Epidermal melanocyte (primary cell): ENCODE measurements at regions not wholly inside any gene's neighbourhood (a gene's known extent, or its start where the extent isn't known, plus 50 kb on each side); places are given as distances from the start of the nearest gene placed in this dataset.
A peak's percentile ranks its signal among the peaks of the same experiment; 100 is the strongest.
"Not testable (repeated sequence)": the region's sequence is repeated elsewhere in the genome, so short reads cannot be mapped to it uniquely, and the experiment has no call there.

Source experiments
- DNase-seq: peaks from one replicate; pipeline ENCODE4 v3.0.0; 2011; ENCODE audit warnings: low spot score; ENCODE audit not compliant: insufficient read length

DNA sequence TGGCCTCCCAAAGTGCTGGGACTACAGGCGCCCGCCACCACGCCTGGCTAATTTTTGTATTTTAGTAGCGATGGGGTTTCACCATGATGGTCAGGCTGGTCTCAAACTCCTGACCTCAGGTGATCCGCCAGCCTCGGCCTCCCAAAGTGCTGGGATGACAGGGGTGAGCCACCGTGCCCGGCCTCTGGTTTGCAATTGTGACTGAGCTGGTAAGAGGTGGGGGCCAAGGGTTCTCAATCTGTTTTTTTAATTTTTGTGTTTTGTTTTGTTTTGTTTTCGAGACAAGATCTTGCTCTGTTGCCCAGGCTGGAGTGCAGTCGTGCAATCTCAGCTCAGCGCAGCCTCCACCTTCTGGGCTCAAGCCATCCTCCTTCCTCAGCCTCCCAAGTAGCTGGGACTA, 196.2 kb downstream of the CRLF2 start:
- DNase-seq: not testable (repeated sequence)

DNA sequence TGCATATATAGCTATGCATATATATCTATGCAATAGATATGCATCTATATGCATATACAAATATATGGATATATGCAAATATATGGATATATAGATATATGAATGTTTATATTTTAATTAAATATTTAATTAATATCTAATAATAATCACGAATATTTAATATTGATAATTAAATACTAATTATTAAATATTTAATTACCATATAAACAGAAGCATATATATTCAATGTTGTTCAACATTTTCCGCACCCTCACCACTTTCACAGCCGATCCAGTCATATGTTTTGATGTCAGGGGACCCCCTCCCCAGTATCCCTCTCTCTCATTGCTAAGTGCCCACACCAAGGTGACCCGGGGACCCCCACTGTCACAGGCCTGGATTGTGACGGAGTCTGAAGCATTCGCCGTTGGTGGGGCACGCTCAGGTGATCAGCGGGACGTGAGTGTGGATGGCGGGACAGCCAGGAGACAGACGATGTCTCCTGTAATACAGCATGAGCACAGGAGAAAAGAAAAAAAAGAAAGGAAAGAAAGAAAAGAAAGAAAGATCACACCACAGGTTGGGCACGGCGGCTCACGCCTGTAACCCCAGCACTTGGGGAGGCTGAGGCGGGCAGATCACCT, 199.7 kb downstream of the CRLF2 start:
- DNase-seq: no peak

DNA sequence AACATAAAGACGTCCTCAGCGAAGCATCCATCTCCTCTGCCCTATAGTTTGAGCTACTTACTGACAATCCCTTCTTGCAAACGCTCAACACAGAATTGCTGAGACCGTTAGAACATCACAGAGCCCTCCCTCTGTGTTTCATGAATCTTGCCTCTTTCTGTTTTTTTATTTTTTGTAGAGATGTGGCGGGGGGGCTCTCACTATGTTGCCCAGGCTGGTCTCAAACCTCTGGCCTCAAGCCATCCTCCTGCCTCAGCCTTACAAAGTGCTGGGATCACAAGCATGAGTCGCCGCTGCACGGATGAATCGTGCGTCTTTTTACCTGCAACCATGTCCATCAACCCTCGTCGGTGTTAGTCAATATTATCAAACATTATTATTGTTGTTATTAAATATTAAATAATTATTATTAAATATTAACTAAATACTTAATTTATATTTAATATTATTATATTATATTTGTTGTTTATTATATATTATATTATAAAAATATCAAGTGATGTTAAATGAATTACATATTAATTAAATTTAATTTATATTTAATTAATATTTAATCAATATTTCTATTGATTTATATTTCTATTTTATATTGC, 200.7 kb downstream of the CRLF2 start:
- DNase-seq: no peak

DNA sequence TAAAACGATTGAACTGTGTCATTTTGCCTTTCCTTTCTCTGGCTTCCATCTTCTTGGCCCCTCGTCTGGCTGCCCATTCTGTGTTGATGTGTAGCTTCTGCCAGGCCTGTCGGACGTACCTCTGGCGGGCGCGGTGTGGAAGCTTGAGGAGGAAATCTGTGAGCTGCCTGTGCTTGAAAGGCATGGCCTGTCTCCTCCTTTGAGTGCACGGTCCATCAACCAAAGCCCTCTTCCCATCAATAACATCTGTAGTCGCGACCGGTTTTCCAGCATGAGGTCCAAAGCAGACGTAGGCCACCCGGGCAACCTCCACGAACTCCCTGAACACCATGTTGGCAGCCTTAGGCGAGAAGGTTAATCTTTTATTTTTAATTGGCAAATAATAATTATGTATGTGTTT, 202.7 kb downstream of the CRLF2 start:
- no peak for DNase-seq

DNA sequence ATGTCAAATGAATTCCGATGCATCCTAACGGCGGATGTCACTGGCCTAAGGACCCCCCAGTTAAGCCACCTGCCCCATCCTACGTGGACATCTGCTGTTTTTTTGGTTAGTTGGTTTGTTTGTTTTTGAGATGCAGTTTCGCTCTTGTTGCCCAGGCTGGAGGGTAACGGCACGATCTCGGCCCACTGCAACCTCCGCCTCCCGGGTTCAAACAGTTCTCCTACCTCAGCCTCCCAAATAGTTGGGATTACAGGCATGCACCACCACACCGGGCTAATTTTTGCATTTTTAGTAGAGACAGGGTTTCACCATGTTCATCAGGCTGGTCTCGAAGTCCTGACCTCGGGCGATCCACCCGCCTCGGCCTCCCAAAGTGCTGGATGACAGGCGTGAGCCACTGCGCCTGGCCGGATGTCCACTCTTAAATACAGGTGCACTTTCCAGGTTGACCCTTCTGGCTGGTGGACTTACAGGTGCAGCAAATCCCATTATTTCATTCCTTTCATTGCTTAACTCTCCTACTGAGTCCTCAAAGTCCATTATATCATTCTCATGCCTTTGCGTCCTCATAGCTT, 206.2 kb downstream of the CRLF2 start:
- no peak for DNase-seq

DNA sequence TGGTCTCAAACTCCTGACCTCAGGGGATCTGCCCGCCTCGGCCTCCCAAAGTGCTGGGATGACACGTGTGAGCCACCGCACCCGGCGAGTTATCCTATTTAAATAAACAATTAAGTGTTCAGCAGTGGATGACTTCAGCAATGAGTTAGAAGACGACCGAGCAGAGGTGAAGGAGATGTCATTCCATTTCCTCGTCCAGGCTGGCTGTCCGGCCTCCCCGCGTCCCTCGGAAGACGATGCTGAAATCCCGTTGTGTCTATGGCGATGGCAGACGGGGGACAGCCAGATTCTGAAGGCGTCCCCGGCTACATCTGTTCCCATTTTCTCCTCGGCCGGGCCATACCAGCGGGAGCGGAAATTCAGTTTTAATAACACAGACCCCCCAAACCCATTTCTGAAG, 209.8 kb downstream of the CRLF2 start:
- DNase-seq: no peak

DNA sequence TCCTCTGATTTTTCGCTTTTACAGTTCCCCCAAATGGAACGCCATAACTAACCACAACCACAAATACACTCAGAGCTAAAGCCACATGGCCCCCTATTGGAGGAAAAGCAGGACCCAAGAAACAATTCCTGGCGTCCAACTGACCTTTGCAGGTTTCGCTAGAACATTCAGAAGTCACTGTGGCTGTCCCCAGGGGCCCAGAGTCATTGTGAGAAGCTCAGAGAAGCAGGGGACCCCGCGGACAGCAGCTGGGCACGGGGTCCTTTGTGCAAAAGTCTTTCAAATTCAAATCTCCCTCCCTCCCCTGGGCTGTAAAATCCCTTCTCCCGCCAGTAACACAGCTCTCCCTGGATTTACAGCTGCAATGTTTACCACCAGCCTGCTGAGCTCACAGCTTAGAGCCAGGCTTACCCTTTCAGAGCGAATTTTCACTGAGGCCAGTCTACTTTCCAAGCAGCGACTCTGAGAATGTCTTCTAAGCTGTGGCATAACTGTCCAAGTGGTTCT, 214.8 kb downstream of the CRLF2 start:
- DNase-seq: no peak

DNA sequence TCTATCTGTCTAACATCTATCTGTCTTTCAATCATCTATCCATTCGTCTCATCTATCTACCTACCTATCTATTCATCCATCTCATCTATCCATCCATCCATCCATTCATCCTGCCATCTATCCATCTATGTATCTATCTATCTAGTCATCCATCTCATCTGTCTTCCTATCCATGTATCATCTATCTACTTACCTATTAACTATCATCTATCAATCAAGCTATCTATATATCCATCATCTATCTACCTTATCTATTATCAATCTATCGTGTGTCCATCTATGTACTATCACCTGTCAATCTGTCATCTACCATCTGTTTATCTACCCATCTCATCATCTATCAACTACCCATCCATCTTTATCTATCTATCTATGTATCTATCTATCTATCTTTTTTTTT, 217.7 kb downstream of the CRLF2 start:
- no peak for DNase-seq

DNA sequence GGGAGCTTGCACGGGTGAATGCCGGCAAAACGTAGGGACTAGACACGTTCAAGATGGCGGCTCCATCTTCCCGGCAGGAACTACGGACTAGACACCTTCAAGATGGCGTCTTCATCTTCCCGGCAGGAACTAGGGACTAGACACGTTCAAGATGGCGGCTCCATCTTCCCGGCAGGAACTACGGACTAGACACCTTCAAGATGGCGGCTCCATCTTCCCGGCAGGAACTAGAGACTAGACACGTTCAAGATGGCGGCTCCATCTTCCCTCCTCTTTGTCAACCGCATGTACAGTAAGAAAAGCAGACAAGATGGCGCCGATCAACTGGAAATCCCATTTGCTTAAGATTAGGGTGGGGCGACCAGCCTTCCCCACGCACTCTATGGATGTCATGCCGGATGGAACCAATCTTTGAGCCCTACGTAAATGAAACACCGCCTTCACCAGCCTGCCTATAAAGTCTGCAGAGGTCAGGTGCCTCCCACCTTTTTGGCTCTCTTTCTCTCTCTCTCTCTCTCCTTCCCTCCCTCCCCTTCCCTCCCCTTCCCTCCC, 222.4 kb downstream of the CRLF2 start:
- peak; percentile 27 for DNase-seq

DNA sequence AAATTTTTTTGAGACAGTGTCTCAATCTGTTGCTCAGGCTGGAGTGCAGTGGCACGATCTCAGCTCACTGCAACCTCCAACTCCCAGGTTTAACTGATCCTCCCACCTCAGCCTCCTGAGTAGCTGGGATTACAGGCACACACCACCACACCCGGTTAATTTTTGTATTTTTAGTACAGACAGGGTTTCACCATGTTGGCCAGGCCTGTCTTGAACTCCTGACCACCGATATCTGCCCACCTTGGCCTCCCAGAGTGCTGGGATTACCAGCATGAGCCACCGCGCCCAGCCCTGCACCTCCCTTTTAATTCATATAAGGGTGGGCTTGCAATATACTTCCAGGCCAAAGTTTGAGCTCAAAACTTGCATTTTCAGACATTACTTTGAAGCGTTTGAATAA, 223.9 kb downstream of the CRLF2 start:
- DNase-seq: not testable (repeated sequence)

DNA sequence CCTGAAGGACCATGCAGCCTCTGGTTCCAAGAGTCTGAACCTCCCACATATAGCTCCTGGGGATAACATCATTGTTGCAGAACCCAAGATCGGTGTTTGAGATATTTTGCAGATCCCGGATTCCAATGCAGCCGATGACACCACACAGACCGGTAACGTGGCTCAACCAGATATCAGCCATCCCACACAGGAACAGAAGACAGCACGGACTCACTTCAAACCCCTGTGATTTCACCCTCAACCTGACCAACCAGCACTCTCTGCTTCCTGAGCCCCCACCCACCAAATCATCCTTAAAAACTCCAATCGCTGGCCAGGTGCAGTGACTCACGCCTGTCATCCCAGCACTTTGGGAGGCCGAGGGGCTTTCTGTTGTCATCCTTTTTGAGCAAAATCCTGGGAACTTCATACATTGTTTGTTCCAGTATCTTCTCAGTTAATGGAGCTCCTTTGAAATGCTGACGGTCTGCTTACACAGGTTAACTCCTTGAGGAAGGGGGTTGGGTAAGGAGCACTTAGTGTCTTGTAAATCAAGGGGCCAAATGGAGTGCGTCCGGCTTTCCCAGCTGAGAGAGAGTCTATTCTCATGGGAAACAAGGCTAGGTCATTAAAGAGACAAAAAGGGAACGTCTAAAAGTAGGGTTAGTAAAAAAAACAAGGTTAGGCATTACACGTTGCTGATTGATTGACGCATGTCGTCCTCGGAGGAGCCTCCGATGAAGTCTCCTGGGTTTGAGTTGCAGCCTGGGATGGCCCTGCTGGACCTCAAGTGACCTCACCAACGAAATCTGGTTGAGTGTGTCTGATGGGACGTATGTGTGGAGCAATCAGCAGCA, 230.4 kb downstream of the CRLF2 start:
- DNase-seq: no peak

DNA sequence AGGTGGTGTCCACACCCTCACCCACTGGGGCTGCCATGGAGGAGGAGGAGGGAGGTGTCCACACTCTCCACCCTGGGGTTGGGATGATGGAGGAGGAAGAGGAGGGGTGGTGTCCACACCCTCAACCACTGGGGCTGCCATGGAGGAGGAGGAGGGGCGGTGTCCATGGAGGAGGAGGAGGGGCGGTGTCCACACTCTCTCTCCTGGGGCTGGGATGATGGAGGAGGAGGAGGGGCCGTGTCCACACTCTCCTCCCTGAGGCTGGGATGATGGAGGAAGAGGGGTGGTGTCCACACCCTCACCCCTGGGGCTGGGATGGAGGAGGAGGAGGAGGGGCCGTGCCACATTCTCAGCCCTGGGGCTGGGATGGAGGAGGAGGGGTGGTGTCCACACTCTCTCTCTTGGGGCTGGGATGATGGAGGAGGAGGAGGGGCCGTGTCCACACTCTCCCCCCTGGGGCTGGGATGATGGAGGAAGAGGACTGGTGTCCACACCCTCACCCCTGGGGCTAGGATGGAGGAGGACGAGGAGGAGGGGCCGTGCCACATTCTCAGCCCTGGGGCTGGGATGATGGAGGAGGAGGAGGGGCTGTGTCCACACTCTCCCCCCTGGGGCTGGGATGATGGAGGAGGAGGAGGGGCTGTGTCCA, 231.7 kb downstream of the CRLF2 start:
- no peak for DNase-seq

DNA sequence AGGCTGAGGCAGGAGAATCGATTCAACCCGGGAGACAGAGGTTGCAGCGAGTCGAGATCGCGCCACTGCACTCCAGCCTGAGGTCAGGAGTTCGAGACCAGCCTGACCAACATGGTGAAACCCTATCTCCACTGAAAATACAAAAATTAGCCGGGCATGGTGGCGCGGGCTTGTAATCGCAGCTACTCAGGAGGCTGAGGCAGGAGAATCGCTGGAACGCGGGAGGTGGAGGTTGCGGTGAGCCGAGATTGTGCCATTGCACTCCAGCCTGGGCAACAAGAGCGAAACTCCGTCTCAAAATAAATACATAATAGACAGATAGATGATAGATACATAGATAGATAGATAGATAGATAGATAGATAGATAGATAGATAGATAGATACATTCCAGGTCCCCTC, 233.3 kb downstream of the CRLF2 start:
- not testable (repeated sequence) for DNase-seq

DNA sequence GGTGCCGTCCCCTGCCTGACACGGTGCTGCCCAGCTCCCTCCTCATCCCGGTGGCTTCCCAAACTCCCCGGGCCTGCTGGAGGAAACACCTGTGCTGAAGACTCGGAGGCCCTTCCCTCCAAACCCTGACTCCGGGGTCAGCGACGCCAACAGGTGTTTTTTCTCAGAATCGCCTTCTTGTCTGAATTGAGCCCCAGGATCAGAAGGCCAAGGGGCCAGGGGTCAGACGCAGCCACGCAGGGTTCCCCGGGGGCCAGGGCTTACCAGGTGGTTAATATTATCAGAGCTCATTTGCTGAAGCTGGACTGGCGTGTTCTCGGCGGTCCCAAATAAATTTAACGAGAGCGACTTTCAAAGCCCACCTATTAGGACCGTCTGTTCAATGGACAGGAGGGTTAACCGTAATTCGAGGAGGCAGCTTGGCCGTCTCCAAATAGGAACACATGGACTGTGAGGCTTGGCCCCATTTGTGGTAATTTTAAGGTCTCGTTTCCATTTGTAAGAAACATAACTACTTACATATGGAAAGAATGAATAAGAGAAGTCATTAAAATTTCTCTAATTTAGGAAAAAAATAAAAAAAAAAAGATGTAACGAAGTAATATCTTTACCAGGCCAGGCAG, 239.3 kb downstream of the CRLF2 start:
- DNase-seq: no peak

DNA sequence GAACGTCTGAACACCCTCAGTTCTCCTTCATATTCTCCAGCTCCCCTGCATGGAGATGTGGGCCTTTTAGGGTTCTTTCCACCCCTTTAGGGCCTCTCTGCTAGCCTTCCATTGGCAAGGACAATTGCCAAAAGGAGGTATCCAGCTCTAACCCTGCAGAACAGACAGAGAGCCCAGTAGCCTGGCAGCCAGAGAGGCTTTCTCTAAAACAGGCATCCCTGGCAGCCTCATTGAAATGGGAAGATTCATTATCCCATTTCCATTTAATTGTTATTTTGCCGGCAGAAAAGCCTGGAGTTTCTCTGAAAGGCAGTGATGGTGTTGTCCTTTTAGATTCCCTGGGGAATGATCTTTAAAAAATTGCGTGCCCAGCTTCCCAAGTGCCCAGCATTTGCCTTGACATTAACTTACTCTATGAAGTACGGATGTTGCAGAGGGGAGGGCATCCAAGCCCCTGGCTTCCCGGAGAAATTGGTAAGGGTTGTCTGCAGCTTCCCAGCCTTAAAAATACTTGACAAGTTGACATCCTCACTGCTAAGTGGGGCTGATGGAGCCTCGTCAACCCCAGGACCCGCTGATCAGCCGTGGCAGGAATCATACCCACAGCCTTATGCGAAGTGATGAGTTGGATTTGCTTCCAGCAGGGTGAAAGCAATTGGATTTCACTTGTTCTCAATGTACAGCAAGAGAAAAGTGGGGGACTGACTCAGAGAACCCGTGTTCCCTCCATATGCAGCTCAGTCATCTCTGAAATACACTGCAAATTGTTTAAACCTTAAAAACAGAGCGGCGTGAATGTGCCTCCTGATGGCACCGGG, 244.1 kb downstream of the CRLF2 start:
- no peak for DNase-seq

DNA sequence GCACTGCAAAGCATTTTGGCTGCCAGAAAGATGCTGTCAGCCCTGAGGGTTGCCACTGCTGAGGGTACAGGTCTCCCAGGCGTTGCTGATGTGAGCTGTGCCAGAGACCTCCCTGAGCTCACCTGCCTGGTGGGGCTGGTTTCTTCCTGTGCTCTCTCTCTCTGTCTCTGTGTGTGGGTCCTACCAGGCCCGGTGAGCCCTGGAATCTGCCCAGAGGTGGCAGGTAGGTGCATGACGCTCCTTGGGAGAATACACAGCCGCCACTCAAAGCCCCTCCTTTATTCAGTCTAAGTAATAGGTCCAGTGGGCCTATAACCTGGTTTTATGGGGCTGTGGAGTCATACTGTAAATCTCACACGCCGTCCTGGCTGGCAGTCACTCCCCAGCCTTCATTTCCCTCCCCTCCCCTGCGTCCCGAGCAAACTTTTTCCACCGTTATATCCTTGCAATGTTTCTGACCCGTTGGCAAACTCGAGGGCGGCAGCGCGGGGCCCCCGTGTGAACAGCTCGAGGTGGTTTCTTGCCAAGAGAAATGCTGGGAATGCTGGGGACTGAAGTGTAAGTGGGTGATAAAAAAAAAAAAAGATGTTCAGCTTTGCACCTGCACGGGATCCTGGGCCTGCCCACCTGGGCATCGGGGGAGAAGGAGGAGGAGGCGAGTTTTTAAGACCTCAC, 245.9 kb downstream of the CRLF2 start:
- DNase-seq: no peak

DNA sequence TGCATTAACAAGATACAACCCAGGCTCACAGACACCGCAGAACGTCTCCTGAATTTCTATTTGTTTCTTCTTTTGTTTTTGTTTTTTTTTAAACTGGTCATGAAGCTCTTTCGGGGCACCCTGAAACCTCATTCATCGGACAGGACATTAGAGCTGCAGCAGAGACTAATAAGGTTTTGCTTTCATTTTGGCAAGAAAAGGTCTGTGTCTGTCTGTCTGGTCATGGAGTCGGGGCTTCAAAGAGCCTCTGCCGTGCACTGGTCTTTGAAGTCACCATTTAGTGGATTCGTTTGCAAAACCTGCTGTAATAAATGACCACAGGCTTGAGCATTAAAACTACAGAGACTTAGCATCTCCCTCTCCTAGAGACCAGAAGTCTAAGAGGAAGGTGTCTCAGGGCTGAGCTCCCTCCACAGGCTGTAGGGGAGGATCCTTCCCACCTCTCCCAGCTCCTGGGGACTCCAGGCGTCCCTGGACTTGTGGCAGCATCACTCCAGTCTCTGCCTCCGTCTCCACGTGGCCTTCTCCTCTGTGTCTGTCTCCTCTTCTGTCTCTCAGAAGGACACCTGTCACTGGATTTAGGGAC, 247.5 kb downstream of the CRLF2 start:
- no peak for DNase-seq

DNA sequence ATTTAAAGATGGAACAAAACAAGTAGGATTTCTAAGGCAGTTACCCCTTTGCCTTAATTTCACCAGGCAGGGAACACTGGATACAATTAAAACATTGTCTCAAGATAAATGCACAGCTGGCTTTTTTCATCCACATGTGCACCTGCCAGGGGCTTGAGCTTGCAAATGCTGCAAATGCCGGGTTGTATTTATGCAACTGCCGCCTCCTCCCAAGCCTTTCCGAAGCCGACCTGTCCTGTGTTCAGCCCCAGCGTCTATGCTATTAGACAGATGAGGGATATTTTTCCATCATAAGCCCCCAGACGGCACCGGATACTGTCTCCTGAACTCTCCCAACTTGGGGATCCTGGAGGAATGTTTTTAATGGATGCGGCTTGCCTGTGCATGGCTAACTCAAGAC, 251.6 kb downstream of the CRLF2 start:
- DNase-seq: no peak

DNA sequence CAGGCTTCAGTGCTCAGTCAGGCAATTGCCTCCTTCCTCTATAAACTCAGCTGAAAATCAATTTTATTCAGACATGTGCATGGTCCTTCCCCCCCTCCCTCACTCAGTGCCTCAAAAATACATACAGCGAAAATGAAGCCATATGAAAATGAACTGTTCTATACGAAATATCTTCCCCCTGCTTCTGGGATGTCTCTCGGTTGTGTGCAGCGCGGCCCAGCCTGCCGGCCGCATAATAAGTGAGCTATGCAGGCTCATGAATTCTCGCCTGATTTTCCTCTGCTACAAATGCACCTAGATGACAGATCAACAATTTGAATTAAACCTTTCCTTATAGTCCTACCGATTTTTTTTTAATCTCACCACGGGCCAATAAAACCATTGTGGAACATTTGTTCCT, 252.9 kb downstream of the CRLF2 start:
- no peak for DNase-seq
